ENCODE measurements at regions not wholly inside any gene's neighbourhood (a gene's known extent, or its start where the extent isn't known, plus 50 kb on each side); places are given as distances from the start of the nearest gene placed in this dataset.

- Histone ChIP-seq H3K4me1 (no peaks in the 10 kb centered on the region), H3K4me3 (no peak overlapping the region), H3K27me3 (no peaks in the 10 kb centered on the region), H3K9me3 (no peaks in the 10 kb centered on the region), H3K36me3 (no peaks in the 10 kb centered on the region), H3K27ac (no peak overlapping the region)
- ATAC-seq (no peak), DNase-seq (no peak)
- intact Hi-C loops (cut with DNase I) = no loop called here
- no peak for TF ChIP-seq CTCF (IDR thresholded peaks at IDR 0.05)
- 94 to 98% methylated on average over 2 of the region's 2 CpGs for WGBS, 2 donors
Observed at GRCh38 chr4:54581807-54582206, 76.0 kb upstream of the KIT start.

GRCh38 chr4:54585321-54586000, 72.3 kb upstream of the KIT start:
- Histone ChIP-seq H3K9me3 (no peaks in the 10 kb centered on the region), H3K4me1 (no peaks in the 10 kb centered on the region), H3K36me3 (no peaks in the 10 kb centered on the region), H3K4me3 (no peak overlapping the region), H3K27ac (no peak overlapping the region), H3K27me3 (no peaks in the 10 kb centered on the region)
- WGBS, 2 donors = 96% methylated on average over 8 of the region's 8 CpGs
- no peak for TF ChIP-seq CTCF (IDR thresholded peaks at IDR 0.05)
- intact Hi-C loops (cut with DNase I) = no loop called here
- no peak for DNase-seq
- ATAC-seq = no peak

GRCh38 chr4:54586320-54586955, 71.3 kb upstream of the KIT start:
- Histone ChIP-seq H3K9me3 (no peaks in the 10 kb centered on the region), H3K27ac (no peak overlapping the region), H3K36me3 (no peaks in the 10 kb centered on the region), H3K4me3 (no peak overlapping the region), H3K4me1 (no peaks in the 10 kb centered on the region), H3K27me3 (no peaks in the 10 kb centered on the region)
- DNase-seq = no peak
- ATAC-seq = no peak
- TF ChIP-seq CTCF (IDR thresholded peaks at IDR 0.05) = no peak
- 86 to 88% methylated on average over 5 of the region's 5 CpGs for WGBS, 2 donors
- intact Hi-C loops (cut with DNase I) = no loop called here

GRCh38 chr4:54587107-54587891, 70.5 kb upstream of the KIT start:
- H3K27ac ChIP-seq = no peak overlapping the region
- H3K4me1 ChIP-seq = no peaks in the 10 kb centered on the region
- WGBS, 2 donors = 90% methylated on average over 2 of the region's 2 CpGs
- H3K4me3 ChIP-seq = no peak overlapping the region
- no peak for ATAC-seq
- intact Hi-C loops (cut with DNase I) = no loop called here
- no peaks in the 10 kb centered on the region for H3K36me3 ChIP-seq
- TF ChIP-seq CTCF (IDR thresholded peaks at IDR 0.05) = no peak
- DNase-seq = no peak
- H3K9me3 ChIP-seq = no peaks in the 10 kb centered on the region
- no peaks in the 10 kb centered on the region for H3K27me3 ChIP-seq
